GM12878 (cell line): ENCODE measurements at regions not wholly inside any gene's neighbourhood (a gene's known extent, or its start where the extent isn't known, plus 50 kb on each side); places are given as distances from the start of the nearest gene placed in this dataset.

Experiments used
- ATAC-seq: fragments of 200-7000 bp; cut with Tn5 transposase; 3 replicates; pipeline ENCODE4 v1.9.1; 2020; ENCODE audit warnings: mild to moderate bottlenecking, moderate library complexity
- BruUV-seq: library from RNA; stranded (reverse); fragments of 400-500 nt; replicated peaks from 2 replicates; lab custom pipeline; 2021; lab: Mats Ljungman, UMichigan
- CTCF ChIA-PET: fragments of 300-600 bp; sonication (Branson Sonifier 250); formaldehyde crosslinking; extraction: SDS; loops from one replicate; lab custom pipeline; 2021; ENCODE audit warnings: inconsistent platforms; lab: Yijun Ruan, JAX
- POLR2A ChIA-PET: fragments of 350-600 bp; formaldehyde crosslinking; extraction: SDS; loops from one replicate; lab custom pipeline; 2021; ENCODE audit warnings: inconsistent platforms; lab: Charles Lee
- RAD21 ChIA-PET: fragments of 300-600 bp; sonication (Branson Sonifier 250); formaldehyde crosslinking; loops from one replicate; lab custom pipeline; 2023; ENCODE audit warnings: antibody characterized with exemption; ENCODE audit not compliant: unreplicated experiment; lab: Charles Lee
- SMC1A ChIA-PET: fragments of 300-600 bp; sonication (Branson Sonifier 250); formaldehyde crosslinking; loops from one replicate; lab custom pipeline; 2023; ENCODE audit not compliant: unreplicated experiment, uncharacterized antibody; lab: Charles Lee
- DNase-seq: peaks from one replicate; pipeline ENCODE4 v3.0.0-alpha.2; 2011; ENCODE audit warnings: low read depth, low spot score
- FAIRE-seq: peaks from 3 replicates; lab custom pipeline; 2011; peaks lifted over from hg19 to GRCh38; lab: Jason Lieb, UNC
- H2AFZ ChIP-seq: 2 replicates; pipeline ENCODE4 v1.6.0; 2011; ENCODE audit warnings: low read depth, low read length, control low read depth; ENCODE audit not compliant: control insufficient read depth
- H3K27ac ChIP-seq: 2 replicates; pipeline ENCODE4 v1.5.1; 2011; ENCODE audit warnings: control low read depth; ENCODE audit not compliant: control insufficient read depth, insufficient read depth
- H3K27me3 ChIP-seq, 2 experiments: replicated peaks in 1 of 2; 2 replicates each; pipeline versions ENCODE4 v1.6.0 to v1.6.1; 2011; ENCODE audit warnings: low read length in 1 of 2; ENCODE audit not compliant: control insufficient read depth in 2 of 2, insufficient read depth in 2 of 2
- H3K36me3 ChIP-seq, 2 experiments: 2 replicates each; pipeline ENCODE4 v1.5.1; 2011; ENCODE audit warnings: low read length in 1 of 2; ENCODE audit not compliant: control insufficient read depth in 2 of 2, insufficient read depth in 2 of 2
- H3K4me1 ChIP-seq: 2 replicates; pipeline ENCODE4 v1.6.1; 2011; ENCODE audit warnings: mild to moderate bottlenecking, low read length, moderate library complexity, mixed read lengths; ENCODE audit not compliant: control insufficient read depth, insufficient read depth
- H3K4me2 ChIP-seq: 2 replicates; pipeline ENCODE4 v1.6.0; 2011; ENCODE audit warnings: control low read depth; ENCODE audit not compliant: control insufficient read depth, insufficient read depth
- H3K4me3 ChIP-seq: fragments of 200-600 bp; sonication (generic); 2 replicates; pipeline ENCODE4 v1.5.1; 2016
- H3K79me2 ChIP-seq: 2 replicates; pipeline ENCODE4 v1.6.0; 2011; ENCODE audit warnings: low read length; ENCODE audit not compliant: control insufficient read depth, insufficient read depth
- H3K9ac ChIP-seq: 2 replicates; pipeline ENCODE4 v1.8.0; 2011; ENCODE audit warnings: low read length, control low read depth, mixed read lengths; ENCODE audit not compliant: control insufficient read depth, insufficient read depth
- H3K9me3 ChIP-seq: replicated peaks from 3 replicates; pipeline ENCODE4 v1.5.1; 2011; ENCODE audit warnings: mild to moderate bottlenecking, low read length; ENCODE audit not compliant: control insufficient read depth, insufficient read depth
- H4K20me1 ChIP-seq: 2 replicates; pipeline ENCODE4 v1.6.0; 2011; ENCODE audit not compliant: control insufficient read depth, insufficient read depth
- CBX3 ChIP-seq: fragments of 200-600 bp; sonication (generic); IDR thresholded peaks from 2 replicates; pipeline ENCODE4 v1.6.1; 2016; ENCODE audit warnings: low read depth, borderline replicate concordance
- IKZF1 ChIP-seq: fragments of 450-650 bp; conservative IDR thresholded peaks from 2 replicates; pipeline ENCODE4 v1.6.1; 2017; ENCODE audit warnings: antibody characterized with exemption, mild to moderate bottlenecking
- JUNB ChIP-seq: IDR thresholded peaks from 2 replicates; pipeline ENCODE4 v1.6.1; 2016; ENCODE audit warnings: antibody characterized with exemption, mild to moderate bottlenecking
- POLR2AphosphoS5 ChIP-seq: IDR thresholded peaks from 2 replicates; pipeline ENCODE4 v1.6.1; 2011; ENCODE audit warnings: mild to moderate bottlenecking, low read length, inconsistent platforms
- SMARCA5 ChIP-seq: fragments of 450-650 bp; IDR thresholded peaks from 2 replicates; pipeline ENCODE4 v1.6.1; 2017; ENCODE audit warnings: mild to moderate bottlenecking
- TCF3 ChIP-seq: IDR thresholded peaks from 2 replicates; pipeline ENCODE4 v1.6.1; 2012; ENCODE audit warnings: low read depth, mild to moderate bottlenecking, low read length, borderline replicate concordance; ENCODE audit not compliant: insufficient read depth
- ZNF207 ChIP-seq: fragments of 450-650 bp; IDR thresholded peaks from 2 replicates; pipeline ENCODE4 v1.6.1; 2014; ENCODE audit warnings: antibody characterized with exemption, mild to moderate bottlenecking, borderline replicate concordance
- WGBS: methylation state at CpG from one replicate; pipeline ENCODE4 v1.1.6; 2016; ENCODE audit warnings: low lambda C conversion rate; ENCODE audit not compliant: insufficient replicate concordance, insufficient coverage; ENCODE audit errors: missing lambda C conversion rate; 5-methylcytosine and 5-hydroxymethylcytosine counted together
- in situ Hi-C: fragments of 300-500 bp; cut with MboI; formaldehyde crosslinking; loops from 9 replicates; pipeline ENCODE4 v1.14.3; 2018; ENCODE audit warnings: mixed read lengths
- intact Hi-C: fragments of 100-400 bp; cut with micrococcal nuclease; formaldehyde crosslinking; loops from one replicate; pipeline ENCODE4 v1.14.2; 2022; ENCODE audit not compliant: unreplicated experiment
- TF ChIP-seq, protein P1 (sequence below): IDR thresholded peaks from 2 replicates; pipeline ENCODE4 v1.6.1; 2012; ENCODE audit warnings: low read depth, low read length, improper control_type of control experiment
- TF ChIP-seq, protein P2 (sequence below): fragments of 450-650 bp; conservative IDR thresholded peaks from 2 replicates; pipeline ENCODE4 v1.6.1; 2017; ENCODE audit warnings: mild to moderate bottlenecking, moderate library complexity
- TF ChIP-seq, protein P3 (sequence below): fragments of 450-650 bp; formaldehyde crosslinking; IDR thresholded peaks from 2 replicates; pipeline ENCODE4 v1.5.0; 2022; ENCODE audit warnings: mild to moderate bottlenecking, missing genetic modification characterization
- TF ChIP-seq, protein P4 (sequence below): IDR thresholded peaks from 2 replicates; pipeline ENCODE4 v1.6.1; 2012; ENCODE audit warnings: low read depth, low read length, improper control_type of control experiment
- TF ChIP-seq, protein P5 (sequence below): fragments of 450-650 bp; IDR thresholded peaks from 2 replicates; pipeline ENCODE4 v1.6.1; 2017; ENCODE audit warnings: mild to moderate bottlenecking, moderate library complexity

DNA sequence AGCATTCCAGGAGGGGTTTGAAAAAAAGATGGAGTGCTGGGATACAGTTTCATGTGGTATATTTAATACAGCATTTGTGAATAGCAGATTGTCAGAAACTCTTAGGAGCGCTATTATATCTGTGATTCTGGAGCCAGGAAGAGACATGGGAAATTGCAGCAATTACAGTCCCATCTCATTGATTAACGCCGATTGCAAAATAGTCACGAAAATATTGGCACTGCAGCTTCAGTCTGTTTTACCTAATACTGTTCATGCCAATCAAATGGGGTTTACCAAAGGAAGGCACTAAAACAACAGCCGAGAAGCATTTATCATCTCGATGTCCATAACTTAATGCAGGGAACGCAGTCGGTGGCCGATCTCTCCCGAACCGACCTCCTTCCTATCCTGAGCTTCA, 295.8 kb downstream of the TEX29 start:
- Histone ChIP-seq H3K79me2 (no peaks in the 10 kb centered on the region), H2AFZ (no peak overlapping the region), H3K4me1 (no peaks in the 10 kb centered on the region), H3K27ac (no peak overlapping the region), H3K4me3 (no peak overlapping the region), H3K27me3 (no peaks in the 10 kb centered on the region), H3K9me3 (no peaks in the 10 kb centered on the region; the same call in 2 of the 3 replicates), H3K4me2 (no peak overlapping the region), H3K36me3 (no peaks in the 10 kb centered on the region), H3K9ac (no peak overlapping the region), H4K20me1 (no peaks in the 10 kb centered on the region)
- BruUV-seq, result no TSS peak
- WGBS, result 66% methylated on average over 11 of the region's 11 CpGs
- CTCF ChIA-PET, result no interaction called here
- FAIRE-seq, result no peak
- no peak for ATAC-seq
- SMC1A ChIA-PET, result no interaction called here
- POLR2A ChIA-PET, result interaction anchor here (0.6 kb wide), 1 partner anchor 201 kb away, joined by 3 read pairs; no protein-coding TSS in a partner anchor
- in situ Hi-C loops, result no loop called here
- intact Hi-C loops, result no loop called here
- RAD21 ChIA-PET, result no interaction called here
- TF ChIP-seq, protein P1, sequence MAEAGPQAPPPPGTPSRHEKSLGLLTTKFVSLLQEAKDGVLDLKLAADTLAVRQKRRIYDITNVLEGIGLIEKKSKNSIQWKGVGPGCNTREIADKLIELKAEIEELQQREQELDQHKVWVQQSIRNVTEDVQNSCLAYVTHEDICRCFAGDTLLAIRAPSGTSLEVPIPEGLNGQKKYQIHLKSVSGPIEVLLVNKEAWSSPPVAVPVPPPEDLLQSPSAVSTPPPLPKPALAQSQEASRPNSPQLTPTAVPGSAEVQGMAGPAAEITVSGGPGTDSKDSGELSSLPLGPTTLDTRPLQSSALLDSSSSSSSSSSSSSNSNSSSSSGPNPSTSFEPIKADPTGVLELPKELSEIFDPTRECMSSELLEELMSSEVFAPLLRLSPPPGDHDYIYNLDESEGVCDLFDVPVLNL, result no peak
- TF ChIP-seq, protein P2, sequence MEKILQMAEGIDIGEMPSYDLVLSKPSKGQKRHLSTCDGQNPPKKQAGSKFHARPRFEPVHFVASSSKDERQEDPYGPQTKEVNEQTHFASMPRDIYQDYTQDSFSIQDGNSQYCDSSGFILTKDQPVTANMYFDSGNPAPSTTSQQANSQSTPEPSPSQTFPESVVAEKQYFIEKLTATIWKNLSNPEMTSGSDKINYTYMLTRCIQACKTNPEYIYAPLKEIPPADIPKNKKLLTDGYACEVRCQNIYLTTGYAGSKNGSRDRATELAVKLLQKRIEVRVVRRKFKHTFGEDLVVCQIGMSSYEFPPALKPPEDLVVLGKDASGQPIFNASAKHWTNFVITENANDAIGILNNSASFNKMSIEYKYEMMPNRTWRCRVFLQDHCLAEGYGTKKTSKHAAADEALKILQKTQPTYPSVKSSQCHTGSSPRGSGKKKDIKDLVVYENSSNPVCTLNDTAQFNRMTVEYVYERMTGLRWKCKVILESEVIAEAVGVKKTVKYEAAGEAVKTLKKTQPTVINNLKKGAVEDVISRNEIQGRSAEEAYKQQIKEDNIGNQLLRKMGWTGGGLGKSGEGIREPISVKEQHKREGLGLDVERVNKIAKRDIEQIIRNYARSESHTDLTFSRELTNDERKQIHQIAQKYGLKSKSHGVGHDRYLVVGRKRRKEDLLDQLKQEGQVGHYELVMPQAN, result no peak
- TF ChIP-seq, protein P3, sequence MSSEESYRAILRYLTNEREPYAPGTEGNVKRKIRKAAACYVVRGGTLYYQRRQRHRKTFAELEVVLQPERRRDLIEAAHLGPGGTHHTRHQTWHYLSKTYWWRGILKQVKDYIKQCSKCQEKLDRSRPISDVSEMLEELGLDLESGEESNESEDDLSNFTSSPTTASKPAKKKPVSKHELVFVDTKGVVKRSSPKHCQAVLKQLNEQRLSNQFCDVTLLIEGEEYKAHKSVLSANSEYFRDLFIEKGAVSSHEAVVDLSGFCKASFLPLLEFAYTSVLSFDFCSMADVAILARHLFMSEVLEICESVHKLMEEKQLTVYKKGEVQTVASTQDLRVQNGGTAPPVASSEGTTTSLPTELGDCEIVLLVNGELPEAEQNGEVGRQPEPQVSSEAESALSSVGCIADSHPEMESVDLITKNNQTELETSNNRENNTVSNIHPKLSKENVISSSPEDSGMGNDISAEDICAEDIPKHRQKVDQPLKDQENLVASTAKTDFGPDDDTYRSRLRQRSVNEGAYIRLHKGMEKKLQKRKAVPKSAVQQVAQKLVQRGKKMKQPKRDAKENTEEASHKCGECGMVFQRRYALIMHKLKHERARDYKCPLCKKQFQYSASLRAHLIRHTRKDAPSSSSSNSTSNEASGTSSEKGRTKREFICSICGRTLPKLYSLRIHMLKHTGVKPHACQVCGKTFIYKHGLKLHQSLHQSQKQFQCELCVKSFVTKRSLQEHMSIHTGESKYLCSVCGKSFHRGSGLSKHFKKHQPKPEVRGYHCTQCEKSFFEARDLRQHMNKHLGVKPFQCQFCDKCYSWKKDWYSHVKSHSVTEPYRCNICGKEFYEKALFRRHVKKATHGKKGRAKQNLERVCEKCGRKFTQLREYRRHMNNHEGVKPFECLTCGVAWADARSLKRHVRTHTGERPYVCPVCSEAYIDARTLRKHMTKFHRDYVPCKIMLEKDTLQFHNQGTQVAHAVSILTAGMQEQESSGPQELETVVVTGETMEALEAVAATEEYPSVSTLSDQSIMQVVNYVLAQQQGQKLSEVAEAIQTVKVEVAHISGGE (CRISPR knock-in tag), result no peak
- TF ChIP-seq SMARCA5 (no peak), CBX3 (no peak), POLR2AphosphoS5 (no peak), JUNB (no peak), TCF3 (no peak), ZNF207 (no peak), IKZF1 (no peak)
- TF ChIP-seq, protein P4, sequence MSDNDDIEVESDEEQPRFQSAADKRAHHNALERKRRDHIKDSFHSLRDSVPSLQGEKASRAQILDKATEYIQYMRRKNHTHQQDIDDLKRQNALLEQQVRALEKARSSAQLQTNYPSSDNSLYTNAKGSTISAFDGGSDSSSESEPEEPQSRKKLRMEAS, result no peak
- TF ChIP-seq, protein P5, sequence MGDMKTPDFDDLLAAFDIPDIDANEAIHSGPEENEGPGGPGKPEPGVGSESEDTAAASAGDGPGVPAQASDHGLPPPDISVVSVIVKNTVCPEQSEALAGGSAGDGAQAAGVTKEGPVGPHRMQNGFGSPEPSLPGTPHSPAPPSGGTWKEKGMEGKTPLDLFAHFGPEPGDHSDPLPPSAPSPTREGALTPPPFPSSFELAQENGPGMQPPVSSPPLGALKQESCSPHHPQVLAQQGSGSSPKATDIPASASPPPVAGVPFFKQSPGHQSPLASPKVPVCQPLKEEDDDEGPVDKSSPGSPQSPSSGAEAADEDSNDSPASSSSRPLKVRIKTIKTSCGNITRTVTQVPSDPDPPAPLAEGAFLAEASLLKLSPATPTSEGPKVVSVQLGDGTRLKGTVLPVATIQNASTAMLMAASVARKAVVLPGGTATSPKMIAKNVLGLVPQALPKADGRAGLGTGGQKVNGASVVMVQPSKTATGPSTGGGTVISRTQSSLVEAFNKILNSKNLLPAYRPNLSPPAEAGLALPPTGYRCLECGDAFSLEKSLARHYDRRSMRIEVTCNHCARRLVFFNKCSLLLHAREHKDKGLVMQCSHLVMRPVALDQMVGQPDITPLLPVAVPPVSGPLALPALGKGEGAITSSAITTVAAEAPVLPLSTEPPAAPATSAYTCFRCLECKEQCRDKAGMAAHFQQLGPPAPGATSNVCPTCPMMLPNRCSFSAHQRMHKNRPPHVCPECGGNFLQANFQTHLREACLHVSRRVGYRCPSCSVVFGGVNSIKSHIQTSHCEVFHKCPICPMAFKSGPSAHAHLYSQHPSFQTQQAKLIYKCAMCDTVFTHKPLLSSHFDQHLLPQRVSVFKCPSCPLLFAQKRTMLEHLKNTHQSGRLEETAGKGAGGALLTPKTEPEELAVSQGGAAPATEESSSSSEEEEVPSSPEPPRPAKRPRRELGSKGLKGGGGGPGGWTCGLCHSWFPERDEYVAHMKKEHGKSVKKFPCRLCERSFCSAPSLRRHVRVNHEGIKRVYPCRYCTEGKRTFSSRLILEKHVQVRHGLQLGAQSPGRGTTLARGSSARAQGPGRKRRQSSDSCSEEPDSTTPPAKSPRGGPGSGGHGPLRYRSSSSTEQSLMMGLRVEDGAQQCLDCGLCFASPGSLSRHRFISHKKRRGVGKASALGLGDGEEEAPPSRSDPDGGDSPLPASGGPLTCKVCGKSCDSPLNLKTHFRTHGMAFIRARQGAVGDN, result no peak
- no peak for DNase-seq
